ENCODE measurements at regions not wholly inside any gene's neighbourhood (a gene's known extent, or its start where the extent isn't known, plus 50 kb on each side); places are given as distances from the start of the nearest gene placed in this dataset.

DNA sequence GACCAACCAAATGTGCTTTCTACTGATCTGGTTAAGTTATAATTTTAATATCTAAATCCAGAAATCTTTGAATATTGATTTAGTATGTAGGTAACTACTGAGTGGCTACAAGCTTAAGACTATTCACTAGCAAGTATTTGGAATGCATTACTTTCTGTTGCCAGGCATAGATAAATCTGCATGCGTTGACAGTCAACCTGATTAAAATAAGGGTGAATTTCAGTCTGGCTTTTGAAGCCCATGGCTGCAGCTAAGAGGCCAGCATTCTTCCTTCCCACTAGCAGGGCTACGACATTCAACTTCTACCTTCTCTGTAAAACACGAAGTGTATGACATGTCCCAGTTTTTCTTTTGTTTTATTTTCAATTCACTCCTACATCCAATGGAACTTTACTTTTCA is 340.6 kb downstream of the EPHA4 start:
- no peak for TF ChIP-seq ZFP41 (tag by site-specific recombination; IDR thresholded peaks at IDR 0.05; ENCODE audit: borderline replicate concordance)
- TF ChIP-seq, protein P1, sequence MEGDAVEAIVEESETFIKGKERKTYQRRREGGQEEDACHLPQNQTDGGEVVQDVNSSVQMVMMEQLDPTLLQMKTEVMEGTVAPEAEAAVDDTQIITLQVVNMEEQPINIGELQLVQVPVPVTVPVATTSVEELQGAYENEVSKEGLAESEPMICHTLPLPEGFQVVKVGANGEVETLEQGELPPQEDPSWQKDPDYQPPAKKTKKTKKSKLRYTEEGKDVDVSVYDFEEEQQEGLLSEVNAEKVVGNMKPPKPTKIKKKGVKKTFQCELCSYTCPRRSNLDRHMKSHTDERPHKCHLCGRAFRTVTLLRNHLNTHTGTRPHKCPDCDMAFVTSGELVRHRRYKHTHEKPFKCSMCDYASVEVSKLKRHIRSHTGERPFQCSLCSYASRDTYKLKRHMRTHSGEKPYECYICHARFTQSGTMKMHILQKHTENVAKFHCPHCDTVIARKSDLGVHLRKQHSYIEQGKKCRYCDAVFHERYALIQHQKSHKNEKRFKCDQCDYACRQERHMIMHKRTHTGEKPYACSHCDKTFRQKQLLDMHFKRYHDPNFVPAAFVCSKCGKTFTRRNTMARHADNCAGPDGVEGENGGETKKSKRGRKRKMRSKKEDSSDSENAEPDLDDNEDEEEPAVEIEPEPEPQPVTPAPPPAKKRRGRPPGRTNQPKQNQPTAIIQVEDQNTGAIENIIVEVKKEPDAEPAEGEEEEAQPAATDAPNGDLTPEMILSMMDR (tag by site-specific recombination; IDR thresholded peaks at IDR 0.05): no peak
- TF ChIP-seq ZFP69B (tag by site-specific recombination; IDR thresholded peaks at IDR 0.05): no peak
- TF ChIP-seq HOXA7 (CRISPR knock-in tag; IDR thresholded peaks at IDR 0.05; ENCODE audit: borderline replicate concordance): no peak
- TF ChIP-seq ZBTB17 (tag by site-specific recombination; IDR thresholded peaks at IDR 0.05): no peak
- no peak for TF ChIP-seq HOXD13 (CRISPR knock-in tag; IDR thresholded peaks at IDR 0.05; ENCODE audit: borderline replicate concordance)
- TF ChIP-seq ZXDB (tag by site-specific recombination; IDR thresholded peaks at IDR 0.05): no peak
- TF ChIP-seq TCF7L2 (IDR thresholded peaks at IDR 0.05; ENCODE audit: borderline replicate concordance, low read depth, low read length): no peak
- TF ChIP-seq ZNF335 (tag by site-specific recombination; conservative IDR thresholded peaks at IDR 0.05): no peak
- TF ChIP-seq, protein P2, sequence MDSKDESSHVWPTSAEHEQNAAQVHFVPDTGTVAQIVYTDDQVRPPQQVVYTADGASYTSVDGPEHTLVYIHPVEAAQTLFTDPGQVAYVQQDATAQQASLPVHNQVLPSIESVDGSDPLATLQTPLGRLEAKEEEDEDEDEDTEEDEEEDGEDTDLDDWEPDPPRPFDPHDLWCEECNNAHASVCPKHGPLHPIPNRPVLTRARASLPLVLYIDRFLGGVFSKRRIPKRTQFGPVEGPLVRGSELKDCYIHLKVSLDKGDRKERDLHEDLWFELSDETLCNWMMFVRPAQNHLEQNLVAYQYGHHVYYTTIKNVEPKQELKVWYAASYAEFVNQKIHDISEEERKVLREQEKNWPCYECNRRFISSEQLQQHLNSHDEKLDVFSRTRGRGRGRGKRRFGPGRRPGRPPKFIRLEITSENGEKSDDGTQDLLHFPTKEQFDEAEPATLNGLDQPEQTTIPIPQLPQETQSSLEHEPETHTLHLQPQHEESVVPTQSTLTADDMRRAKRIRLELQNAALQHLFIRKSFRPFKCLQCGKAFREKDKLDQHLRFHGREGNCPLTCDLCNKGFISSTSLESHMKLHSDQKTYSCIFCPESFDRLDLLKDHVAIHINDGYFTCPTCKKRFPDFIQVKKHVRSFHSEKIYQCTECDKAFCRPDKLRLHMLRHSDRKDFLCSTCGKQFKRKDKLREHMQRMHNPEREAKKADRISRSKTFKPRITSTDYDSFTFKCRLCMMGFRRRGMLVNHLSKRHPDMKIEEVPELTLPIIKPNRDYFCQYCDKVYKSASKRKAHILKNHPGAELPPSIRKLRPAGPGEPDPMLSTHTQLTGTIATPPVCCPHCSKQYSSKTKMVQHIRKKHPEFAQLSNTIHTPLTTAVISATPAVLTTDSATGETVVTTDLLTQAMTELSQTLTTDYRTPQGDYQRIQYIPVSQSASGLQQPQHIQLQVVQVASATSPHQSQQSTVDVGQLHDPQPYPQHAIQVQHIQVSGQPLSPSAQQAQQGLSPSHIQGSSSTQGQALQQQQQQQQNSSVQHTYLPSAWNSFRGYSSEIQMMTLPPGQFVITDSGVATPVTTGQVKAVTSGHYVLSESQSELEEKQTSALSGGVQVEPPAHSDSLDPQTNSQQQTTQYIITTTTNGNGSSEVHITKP (tag by site-specific recombination; IDR thresholded peaks at IDR 0.05): no peak
- TF ChIP-seq SALL2 (tag by site-specific recombination; IDR thresholded peaks at IDR 0.05; ENCODE audit: borderline replicate concordance): no peak
- no peak for TF ChIP-seq ZNF777 (tag by site-specific recombination; IDR thresholded peaks at IDR 0.05; ENCODE audit: borderline replicate concordance)
